ENCODE measurements at regions not wholly inside any gene's neighbourhood (a gene's known extent, or its start where the extent isn't known, plus 50 kb on each side); places are given as distances from the start of the nearest gene placed in this dataset.

DNA sequence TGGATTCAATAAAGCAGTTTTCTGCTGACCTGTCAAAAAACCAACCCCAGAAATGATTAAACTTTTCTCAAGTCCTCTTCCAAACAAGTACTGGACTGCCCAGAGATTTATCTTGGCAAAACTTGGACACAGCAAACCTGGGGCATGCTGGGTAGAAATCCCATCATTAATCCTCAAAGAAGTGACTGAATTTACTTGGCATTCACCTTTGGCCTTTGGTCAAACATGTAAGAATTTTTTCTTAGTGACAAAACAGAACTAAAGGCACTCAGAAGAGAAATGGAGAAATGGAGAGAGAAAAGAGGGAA lies 248.6 kb upstream of the NREP start:
- TF ChIP-seq, protein P1, sequence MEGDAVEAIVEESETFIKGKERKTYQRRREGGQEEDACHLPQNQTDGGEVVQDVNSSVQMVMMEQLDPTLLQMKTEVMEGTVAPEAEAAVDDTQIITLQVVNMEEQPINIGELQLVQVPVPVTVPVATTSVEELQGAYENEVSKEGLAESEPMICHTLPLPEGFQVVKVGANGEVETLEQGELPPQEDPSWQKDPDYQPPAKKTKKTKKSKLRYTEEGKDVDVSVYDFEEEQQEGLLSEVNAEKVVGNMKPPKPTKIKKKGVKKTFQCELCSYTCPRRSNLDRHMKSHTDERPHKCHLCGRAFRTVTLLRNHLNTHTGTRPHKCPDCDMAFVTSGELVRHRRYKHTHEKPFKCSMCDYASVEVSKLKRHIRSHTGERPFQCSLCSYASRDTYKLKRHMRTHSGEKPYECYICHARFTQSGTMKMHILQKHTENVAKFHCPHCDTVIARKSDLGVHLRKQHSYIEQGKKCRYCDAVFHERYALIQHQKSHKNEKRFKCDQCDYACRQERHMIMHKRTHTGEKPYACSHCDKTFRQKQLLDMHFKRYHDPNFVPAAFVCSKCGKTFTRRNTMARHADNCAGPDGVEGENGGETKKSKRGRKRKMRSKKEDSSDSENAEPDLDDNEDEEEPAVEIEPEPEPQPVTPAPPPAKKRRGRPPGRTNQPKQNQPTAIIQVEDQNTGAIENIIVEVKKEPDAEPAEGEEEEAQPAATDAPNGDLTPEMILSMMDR (IDR thresholded peaks at IDR 0.05; ENCODE audit: low read depth, low read length, missing control alignments), result no peak
- H3K4me3 ChIP-seq (replicated peaks; ENCODE audit: low read depth, low read length), result no peak overlapping the region
- DNase-seq (ENCODE audit: extremely low read depth, low read depth), result no peak

DNA sequence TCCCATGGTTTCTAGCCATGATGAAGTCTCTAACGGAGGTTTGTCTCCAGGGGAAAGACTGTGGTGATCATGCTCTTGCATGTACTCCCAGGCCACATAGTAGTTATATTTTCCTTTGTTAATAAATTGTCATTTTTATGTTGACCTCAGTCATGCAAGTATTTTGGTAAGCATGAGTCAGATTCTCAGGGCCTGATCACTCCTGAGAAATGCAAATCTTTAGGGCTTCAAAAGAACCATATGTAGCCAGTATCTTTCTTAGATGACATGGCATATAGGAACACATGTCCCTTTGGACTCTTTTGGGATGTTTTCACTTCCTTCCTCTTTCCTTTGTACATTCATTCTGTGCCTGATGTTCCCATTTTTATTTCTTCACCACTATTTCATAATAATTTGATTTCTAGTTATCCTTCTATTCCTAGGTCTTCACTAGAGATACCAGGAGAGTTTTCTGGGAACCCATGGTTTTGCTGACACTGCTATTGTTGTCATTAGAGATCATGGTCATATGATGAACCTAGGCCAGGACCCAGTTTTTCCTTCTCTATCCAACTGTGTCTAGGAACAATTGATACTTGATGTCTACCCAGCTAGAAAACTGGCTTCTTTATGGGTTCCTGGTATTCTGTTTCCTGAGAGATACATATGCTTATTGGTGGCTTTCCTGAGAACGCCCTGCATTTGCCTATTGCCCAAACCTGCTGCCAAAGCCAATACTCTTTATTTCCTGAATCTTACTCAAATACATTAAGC lies 248.1 kb upstream of the NREP start:
- TF ChIP-seq, protein P1 (IDR thresholded peaks at IDR 0.05; ENCODE audit: low read depth, low read length, missing control alignments), result no peak
- DNase-seq (ENCODE audit: extremely low read depth, low read depth), result peak; percentile 27
- H3K4me3 ChIP-seq (replicated peaks; ENCODE audit: low read depth, low read length), result no peak overlapping the region

DNA sequence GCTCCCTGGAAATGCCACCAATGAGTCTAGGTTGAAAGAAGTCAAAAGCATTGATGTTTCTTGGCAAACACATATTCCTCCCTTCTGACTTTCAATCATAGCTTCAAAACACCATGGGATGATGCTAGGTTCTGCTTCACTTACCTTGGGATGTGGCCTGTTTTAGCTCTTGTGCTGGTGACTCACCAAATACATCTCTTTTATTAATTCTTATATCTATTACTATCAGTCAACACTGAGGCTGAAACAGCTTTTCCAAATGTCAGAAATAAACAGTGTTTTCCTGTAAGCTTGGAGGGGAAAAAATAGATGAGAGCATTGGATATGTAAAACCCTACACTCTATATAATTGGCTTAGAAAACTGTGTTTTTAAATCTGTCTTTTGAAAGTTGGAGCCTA lies 245.4 kb upstream of the NREP start:
- DNase-seq (ENCODE audit: extremely low read depth, low read depth), result no peak
- TF ChIP-seq, protein P1 (IDR thresholded peaks at IDR 0.05; ENCODE audit: low read depth, low read length, missing control alignments), result no peak
- H3K4me3 ChIP-seq (replicated peaks; ENCODE audit: low read depth, low read length), result no peak overlapping the region

DNA sequence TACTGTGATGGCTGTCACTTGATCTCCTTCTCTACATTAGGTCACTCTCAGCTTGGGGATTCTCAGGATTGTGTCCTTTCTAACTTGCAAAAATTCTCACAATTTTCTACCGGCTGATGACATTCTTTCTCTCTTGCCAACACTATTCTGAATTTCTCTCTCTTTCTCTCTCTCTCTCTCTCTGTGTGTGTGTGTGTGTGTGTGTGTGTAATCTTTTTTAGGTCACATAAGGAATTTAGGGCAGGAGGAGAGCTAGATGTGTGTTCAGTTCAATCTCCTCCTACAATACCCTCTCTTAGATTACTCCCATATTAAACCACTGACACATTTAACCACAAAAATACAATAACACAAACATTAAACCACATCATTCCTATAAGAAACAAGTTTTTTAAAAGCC lies 242.3 kb upstream of the NREP start:
- no peak overlapping the region for H3K4me3 ChIP-seq (replicated peaks; ENCODE audit: low read depth, low read length)
- TF ChIP-seq, protein P1 (IDR thresholded peaks at IDR 0.05; ENCODE audit: low read depth, low read length, missing control alignments), result no peak
- DNase-seq (ENCODE audit: extremely low read depth, low read depth), result no peak

DNA sequence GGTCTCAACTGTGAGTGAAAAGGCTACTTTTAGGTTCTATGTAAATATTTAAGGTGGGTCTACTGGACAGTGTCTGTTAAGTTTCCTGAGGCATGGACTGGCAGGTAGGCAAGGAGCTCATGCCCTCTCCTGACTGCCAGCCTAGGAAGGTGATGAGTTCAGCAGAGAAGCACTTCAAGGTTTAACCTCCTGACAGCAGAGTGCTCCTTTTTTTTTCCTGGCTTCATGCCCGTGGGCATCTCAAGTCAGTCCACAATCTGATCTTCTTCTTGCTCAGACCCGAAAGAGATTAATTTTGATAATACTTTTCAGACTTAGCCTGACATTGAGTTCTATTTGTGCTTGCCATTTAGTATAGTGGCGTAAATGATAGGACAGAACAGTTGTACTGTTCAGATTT lies 241.9 kb upstream of the NREP start:
- no peak for DNase-seq (ENCODE audit: extremely low read depth, low read depth)
- TF ChIP-seq, protein P1 (IDR thresholded peaks at IDR 0.05; ENCODE audit: low read depth, low read length, missing control alignments), result no peak
- H3K4me3 ChIP-seq (replicated peaks; ENCODE audit: low read depth, low read length), result no peak overlapping the region

DNA sequence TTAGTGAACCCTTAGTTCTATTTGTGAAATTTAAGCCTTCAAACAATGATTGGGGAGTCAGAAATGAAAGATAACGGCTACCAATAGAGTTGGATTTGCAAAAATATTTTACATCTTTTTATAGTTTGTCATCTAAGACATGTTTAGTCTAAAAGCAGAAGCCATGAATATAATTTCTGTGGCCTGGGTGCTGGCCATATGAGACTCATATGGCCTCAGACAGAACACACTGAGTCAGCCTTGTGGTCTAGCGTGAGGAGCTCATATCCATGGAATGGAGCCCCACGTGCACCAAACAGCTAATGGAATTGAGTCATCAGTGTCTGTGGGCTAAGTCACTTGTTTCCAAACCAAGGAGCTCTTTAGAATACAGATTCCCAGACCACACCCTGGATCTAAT lies 240.7 kb upstream of the NREP start:
- peak; percentile 98 for DNase-seq (ENCODE audit: extremely low read depth, low read depth)
- TF ChIP-seq, protein P1 (IDR thresholded peaks at IDR 0.05; ENCODE audit: low read depth, low read length, missing control alignments), result no peak
- H3K4me3 ChIP-seq (replicated peaks; ENCODE audit: low read depth, low read length), result no peak overlapping the region

DNA sequence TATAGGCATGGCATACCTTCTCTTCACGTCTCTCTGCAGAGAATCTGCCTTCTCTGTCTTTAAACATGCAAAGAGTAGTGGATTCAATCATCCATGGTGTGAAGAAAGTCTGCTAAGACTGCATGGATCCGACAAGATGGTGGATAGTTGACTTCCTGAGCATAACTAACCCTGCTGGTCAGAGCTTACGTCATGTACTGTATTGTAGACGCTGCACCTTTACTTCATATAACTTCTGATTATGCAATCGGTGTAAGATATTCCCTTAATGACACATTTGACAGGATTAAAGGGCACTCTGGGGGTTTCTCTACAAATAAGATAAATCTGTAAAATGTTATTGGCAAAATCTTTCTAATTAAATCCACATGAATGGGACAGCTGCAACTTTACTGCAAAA lies 240.3 kb upstream of the NREP start:
- no peak overlapping the region for H3K4me3 ChIP-seq (replicated peaks; ENCODE audit: low read depth, low read length)
- TF ChIP-seq, protein P1 (IDR thresholded peaks at IDR 0.05; ENCODE audit: low read depth, low read length, missing control alignments), result no peak
- DNase-seq (ENCODE audit: extremely low read depth, low read depth), result peak; percentile 81

Data from HFF-Myc (cell line).